GM12875 (cell line): ENCODE measurements at regions not wholly inside any gene's neighbourhood (a gene's known extent, or its start where the extent isn't known, plus 50 kb on each side); places are given as distances from the start of the nearest gene placed in this dataset.

Source experiments
- H3K4me3 ChIP-seq: one replicate; pipeline ENCODE4 v1.5.1; 2011; ENCODE audit warnings: low read depth, low read length, control low read depth
- TF ChIP-seq, protein P1 (sequence below): IDR thresholded peaks from 2 replicates; pipeline ENCODE4 v1.5.1; 2011; ENCODE audit warnings: low read depth, mild to moderate bottlenecking, control low read depth, inconsistent platforms, low read length, moderate library complexity, borderline replicate concordance; ENCODE audit not compliant: insufficient read depth

- no peak overlapping the region for H3K4me3 ChIP-seq
- TF ChIP-seq, protein P1, sequence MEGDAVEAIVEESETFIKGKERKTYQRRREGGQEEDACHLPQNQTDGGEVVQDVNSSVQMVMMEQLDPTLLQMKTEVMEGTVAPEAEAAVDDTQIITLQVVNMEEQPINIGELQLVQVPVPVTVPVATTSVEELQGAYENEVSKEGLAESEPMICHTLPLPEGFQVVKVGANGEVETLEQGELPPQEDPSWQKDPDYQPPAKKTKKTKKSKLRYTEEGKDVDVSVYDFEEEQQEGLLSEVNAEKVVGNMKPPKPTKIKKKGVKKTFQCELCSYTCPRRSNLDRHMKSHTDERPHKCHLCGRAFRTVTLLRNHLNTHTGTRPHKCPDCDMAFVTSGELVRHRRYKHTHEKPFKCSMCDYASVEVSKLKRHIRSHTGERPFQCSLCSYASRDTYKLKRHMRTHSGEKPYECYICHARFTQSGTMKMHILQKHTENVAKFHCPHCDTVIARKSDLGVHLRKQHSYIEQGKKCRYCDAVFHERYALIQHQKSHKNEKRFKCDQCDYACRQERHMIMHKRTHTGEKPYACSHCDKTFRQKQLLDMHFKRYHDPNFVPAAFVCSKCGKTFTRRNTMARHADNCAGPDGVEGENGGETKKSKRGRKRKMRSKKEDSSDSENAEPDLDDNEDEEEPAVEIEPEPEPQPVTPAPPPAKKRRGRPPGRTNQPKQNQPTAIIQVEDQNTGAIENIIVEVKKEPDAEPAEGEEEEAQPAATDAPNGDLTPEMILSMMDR = no peak
Observed at GRCh38 chr5:77948476-77948875, 172.3 kb upstream of the TBCA start.

DNA sequence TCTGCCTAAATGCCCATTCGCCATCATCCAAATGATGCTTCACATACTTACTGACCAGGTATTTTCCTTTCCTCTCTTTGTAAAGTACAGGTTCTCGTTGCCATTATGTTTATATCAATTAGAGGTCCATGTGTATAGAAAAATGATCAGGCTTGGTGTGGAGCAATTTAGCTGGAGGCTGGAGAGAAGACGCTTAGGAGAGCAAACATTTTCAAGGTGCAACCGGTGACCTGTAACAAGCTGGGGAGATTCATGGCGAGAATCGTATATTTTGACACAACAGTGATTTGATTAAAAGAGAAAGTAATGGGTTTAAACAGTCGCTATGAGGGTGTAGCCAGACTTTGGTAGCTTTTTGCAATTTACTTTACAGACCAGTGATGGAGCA, 170.9 kb upstream of the TBCA start:
- TF ChIP-seq, protein P1 = no peak
- H3K4me3 ChIP-seq = no peak overlapping the region

DNA sequence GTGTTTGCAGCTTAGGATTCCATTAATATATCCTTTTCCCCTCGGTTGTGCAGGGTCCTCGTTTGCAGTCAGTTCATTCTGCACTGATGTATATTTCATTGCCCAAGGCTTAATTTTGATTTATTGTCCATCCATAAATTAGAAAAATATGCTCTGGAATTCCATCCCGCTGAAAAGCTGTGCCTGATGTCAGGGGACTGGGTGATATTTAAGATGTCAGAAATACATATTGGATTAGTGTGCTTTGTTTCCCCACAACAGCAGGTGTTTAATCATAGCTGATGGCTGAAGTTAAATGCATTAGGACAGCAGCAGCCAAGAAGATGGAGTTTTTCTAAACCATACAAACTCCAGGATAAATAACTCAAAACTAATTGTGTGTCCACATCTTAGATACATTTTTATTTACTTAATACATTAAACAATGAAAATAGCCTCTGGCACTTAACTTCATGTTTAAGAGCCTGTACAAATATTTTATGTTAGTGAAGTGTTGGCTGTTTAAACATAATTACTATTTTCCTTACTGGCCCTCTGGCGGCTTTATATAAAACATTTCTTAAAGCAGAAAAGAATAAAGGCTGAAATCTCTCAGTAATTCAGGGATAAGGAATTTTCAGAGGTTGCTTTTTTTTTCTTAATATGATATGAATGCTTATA, 170.4 kb upstream of the TBCA start:
- TF ChIP-seq, protein P1 = no peak
- no peak overlapping the region for H3K4me3 ChIP-seq

DNA sequence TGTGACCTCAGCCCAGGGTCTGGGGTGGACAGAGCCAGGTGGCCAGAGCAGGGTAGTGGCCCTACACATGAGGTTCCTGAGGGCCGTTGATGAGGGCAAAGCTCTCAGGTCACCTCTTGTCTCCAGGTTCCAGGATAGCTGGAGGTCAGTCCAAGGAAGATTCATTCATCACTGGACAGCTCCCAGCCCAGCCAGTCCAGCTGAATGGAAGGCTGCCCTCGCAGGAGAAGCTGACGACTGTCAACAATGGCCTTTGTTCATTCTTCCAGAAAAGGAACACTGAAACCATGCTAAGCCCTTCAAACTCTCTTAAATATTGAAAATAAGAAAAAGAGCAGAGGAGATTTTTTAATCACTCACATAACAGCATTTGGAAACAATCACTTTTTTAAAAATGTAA, 169.7 kb upstream of the TBCA start:
- H3K4me3 ChIP-seq = no peak overlapping the region
- TF ChIP-seq, protein P1 = no peak

DNA sequence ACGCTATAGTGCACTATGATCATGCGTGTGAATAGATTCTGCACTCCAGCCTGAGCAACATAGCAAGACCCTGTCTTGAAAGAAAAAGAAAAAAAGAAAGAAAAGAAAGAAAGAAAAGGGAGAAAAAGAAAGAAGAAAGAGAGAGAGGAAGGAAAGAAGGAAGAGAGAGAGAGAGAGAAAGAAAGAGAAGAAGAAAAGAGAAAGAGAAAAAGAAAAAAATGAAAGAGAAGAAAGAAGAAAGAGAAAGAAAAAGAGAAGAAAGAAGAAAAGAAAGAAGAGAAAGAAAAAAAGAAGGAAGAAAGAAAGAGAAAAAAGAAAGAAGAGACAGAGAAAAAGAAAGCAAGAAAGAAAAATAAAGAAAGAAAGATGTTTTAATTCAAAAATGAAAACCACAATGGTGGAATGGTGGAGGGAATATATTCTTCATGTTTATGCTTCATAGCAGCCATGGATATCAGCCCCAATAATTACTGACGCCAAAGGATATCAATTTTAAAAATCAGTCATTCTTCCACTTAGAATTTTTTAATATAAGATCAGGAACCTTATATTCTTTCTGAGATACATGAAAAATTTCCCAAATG, 168.7 kb upstream of the TBCA start:
- H3K4me3 ChIP-seq = no peak overlapping the region
- TF ChIP-seq, protein P1 = no peak

DNA sequence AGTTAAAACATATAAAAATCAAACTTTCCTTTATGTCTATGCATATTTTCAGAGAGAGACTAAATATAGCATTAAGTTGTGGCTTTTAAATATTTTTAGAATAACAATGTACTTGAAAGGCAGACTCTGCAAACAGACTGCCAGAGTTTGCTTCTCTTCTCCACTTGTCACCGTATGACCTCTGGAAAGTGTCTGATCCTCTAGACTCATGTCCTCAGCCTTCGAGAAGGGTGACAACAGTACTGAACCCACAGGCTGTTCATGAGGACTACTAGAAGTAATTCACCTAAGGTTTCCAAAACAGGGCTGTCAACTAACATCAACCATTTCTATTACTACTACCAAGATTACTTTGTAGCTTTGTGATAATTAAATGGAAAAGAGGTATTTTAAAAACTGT, 167.7 kb upstream of the TBCA start:
- no peak overlapping the region for H3K4me3 ChIP-seq
- TF ChIP-seq, protein P1 = no peak

- H3K4me3 ChIP-seq = no peak overlapping the region
- TF ChIP-seq, protein P1 = no peak
Observed at GRCh38 chr5:77942578-77943239, 166.6 kb upstream of the TBCA start.
